NOMO-1 (cell line): ENCODE measurements at regions not wholly inside any gene's neighbourhood (a gene's known extent, or its start where the extent isn't known, plus 50 kb on each side); places are given as distances from the start of the nearest gene placed in this dataset.
"Not testable (repeated sequence)": the region's sequence is repeated elsewhere in the genome, so short reads cannot be mapped to it uniquely, and the experiment has no call there.

Experiments used
- DNase-seq, 2 experiments: peaks; one replicate each; lab custom pipeline; 2025; ENCODE audit not compliant: unreplicated experiment in 2 of 2; lab: John Stamatoyannopoulos, UW

DNA sequence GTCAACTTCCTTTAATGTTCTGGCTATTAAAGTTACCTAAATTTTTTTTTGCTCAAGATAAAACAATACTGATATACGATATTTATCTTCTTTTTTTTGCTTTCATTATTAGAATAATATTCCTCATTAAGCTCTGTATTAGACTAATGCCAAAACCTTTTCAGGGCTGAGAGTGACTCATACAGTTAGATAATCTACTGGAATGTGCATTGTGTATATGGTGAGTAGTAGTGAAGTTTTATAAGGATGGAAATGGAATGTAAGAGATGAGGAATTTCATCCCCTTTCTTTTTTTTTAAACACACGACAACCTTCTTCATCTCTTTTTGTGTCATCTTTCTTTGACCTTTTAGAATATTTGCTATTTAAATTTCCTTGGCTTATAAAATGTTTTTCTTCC, 268.6 kb downstream of the ISL1 start:
- no peak for DNase-seq

DNA sequence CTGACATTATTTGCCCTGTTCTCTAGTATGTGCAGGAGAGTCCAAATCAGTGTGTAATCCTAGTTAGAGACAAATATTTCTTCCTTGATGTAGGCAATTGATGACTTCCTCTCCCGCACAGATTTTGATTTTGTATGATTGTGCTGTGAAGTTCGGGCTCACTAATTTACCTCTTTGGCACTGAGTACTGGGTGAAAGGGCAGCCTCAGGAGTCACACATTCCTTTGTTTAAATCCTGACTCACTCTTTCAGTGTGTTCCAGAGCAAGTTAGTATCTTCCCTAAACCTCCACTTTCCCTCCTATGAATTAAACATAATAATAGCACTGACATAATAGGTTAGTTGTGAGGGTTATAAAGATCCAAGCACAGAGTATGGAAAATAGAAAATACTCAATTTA, 269.7 kb downstream of the ISL1 start:
- no peak for DNase-seq

DNA sequence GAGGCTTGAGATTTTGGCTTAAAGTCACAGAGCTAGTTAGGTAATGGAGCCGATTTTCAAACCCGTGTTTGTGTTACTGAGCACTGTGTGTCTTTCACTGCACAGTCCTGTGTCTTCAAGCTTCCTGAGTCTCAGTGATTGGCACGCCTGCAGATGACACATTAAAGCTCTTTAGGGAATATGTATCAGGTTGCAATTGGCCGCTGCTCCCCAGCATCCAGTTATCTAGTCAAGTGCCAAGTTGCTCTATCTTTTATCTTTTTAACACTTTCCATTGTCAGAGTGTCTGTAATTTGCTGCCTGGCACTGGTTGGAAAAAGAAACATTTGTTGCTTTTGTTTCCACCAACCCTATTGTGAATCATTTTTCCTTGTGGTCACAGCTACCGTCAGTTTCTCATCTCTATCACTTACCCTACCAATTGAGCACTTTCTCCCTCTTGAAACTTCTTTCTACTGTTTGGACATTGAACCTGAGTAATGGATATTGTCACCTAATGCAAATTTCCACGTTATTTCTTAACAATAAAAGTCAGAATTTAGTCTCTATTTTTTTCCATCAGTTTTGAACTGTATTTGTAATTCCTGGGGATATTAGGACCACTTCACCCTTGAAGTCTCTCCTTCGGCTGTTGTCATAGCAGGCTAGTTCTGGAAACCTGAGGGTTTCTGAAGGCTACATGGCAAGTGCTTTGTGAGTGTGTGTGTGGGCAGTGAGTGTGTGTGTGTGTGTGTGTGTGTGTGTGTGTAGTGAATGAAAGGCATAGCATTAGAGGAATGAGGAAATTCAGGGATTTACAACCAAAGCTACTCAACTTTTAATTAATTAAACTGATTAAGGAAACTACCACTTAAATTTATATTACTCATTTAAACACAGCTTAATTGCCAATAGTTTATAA, 274.3 kb downstream of the ISL1 start:
- DNase-seq = no peak

DNA sequence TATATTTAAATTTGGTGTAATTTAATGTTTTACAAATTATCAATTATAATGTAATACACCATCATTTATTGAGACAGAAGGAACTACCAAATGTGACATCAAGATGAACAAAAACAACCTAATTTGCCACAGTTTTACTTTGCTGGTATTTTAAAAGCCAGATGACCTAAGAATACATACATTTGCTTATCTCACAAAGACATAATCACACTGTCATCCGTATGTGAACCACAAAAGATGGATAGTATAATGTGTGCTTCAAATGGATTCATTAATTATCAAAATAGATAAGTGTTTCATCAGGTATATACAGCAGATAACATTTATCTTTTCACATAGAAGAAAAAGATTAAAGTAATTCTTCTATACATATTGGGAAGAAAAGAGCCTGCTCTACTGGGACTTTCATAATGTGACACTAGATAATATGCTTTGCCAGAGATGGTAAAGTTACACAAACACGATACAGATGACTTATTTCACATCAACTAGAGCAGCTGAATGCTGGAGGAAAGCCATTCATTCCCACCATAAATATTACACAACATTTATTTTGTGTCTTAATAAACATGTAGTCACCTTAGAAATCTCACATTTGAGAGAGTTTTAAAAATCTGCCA, 278.5 kb downstream of the ISL1 start:
- no peak for DNase-seq

DNA sequence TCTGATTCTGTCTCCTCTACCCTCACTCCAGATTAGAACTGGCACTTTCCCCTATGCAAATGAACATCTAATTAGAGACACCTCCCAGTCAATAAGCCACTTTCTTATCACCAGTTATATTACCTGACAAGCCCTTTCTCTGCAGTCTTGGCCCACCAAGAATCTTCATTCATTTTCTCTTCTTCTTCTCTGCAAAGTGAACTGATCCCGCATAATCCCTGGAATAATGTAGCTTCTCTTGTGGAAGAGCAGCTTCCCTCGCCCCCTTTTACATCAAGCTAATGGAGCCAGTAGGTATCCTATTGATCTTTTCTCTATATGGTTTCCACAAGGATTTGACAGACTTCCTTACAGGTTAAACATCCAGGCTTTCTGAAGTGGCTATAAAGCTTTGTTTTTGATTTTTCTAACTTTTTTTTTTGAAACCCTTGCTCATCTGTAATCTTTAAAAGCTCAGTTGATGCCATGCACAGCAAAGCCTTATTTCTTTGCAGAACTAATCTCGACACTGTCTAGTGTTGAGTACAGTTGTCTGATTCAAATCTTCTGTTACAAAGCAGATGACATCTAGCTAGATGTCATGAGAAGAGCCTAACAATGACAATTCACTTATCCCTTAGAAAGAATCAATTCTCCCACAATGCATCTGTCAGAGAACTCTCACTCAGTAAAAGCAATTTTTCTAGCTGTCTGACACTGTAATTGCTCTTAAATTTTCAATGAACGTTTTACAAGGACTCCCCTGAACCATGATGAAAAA, 281.4 kb downstream of the ISL1 start:
- no peak for DNase-seq

DNA sequence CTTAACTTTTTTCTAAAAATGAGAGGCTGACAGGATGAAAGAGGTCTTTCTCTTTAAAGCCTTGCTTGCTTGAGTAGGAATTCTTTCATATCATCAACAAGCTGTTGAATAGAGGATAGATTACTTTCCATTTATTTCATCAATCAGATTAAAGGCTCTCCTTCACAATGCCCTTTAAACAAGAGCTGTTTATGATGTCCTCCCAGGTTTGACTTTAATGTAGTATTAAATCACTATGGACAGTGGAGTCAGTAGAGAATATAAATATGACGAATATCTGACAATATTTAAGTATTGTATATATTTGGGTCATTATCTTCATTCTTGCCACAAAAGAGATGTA, 282.0 kb downstream of the ISL1 start:
- no peak for DNase-seq

DNA sequence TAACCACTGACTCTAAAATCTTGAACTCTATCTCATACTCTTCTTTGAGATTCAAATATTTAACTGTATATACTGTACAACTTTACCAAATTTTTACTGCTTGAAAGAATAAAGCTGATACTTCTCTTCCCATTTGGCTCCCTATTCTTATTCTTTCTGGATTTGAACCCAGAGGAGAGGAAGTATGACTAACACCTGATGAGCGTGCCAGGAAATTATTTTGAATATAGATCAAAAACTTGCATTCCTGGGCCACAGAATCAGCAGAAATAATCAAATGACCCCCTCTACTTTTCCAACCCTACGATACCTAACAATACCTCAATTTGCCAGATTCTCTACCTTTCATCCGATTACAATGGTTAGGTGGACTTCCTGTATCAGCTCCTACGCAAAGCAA, 285.8 kb downstream of the ISL1 start:
- DNase-seq = no peak

DNA sequence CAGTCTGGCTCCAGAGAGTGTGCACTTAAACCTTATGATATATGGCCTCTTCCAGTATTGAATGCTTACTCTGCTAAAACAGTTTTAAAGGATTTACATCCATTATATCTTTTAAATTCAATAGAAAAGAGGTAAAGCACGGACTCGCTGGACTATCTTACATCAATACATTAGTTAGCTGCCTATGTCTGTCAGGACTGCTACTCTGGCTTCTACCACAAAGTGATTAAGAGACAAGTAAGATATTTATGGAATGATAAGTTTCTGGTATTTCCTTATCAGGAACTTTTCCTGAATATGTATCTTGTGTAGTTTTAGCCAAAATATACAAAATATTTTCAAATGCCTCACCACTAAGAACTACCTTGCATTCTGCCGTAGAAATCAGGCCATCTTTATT, 295.1 kb downstream of the ISL1 start:
- no peak for DNase-seq

DNA sequence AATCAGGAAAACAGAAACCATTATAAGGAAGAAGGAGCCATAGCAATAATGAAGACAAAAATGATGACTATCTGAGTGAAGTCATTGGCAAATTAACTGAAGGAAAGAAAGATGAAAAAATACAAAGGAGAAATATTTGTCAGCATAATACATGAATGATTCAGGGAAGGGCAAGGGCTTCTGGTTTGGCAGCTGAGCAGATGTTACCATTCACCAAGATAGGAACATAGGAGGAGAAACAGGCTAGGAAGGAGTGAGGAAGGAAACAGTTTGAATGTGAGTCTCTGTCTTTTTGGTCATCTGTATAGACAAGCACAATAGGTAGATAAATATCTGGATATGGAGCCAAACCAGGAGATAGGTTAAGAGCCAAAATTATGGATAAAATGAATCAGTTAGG, 296.0 kb downstream of the ISL1 start:
- DNase-seq = no peak

DNA sequence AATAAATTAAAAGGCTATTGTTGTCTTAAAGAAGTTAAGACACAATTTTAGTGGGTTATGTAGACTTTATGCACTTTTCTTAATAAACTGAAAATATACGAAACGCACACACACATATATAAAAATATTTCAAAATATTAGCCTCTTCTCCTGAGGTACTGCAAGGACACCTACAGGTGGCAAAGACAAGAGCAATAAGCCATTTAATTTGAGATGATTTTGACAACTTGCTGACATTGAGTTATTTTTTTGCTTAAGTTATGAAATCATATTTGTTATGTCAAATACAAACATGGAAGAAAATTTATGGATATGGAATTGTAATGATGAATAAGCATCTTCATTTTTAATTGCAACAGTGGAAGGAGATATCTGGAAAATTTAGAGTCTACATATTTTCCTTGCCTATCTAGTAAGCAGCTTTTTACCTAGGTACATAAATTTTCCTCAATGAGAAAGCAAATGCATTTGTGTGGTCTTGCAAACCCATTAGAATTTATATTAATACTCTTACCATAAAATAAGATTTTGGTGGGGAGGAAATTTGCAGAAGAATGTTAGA, 301.6 kb downstream of the ISL1 start:
- no peak for DNase-seq

DNA sequence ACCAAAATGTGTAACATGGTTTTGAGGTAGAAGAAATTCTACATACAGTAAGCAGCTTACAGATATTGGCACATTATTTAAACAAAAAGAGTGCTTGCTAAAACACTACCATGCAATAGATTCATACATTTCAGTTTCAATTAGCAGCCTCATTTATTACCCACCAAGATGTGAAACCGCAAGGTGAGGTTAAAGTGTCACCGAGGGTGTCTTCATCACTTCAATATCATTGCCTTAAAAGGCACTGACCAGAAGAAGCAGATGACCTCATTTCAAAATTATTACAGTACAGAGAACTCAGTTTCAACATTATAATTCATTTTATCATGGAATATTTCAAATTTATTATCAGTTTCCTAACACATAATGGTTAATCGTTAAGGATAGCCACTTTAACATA, 302.2 kb downstream of the ISL1 start:
- no peak for DNase-seq

DNA sequence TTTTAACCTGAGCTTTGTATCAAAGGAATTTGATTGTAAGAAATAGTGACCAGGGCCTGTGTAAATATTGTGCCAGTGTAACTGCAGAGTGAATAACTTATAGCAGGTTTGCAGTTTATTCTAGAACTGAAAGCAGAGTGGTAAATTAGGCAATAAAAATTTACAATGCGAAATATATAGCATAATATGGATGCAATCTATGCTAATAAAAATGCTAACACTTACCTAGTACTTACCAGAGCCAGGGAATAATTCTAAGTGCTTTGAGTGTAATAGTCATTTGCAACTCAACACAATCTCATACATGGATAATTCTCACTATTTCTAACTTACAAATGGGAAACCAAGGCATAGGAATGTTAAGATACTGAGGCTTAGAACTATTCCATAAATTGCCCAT, 303.4 kb downstream of the ISL1 start:
- no peak for DNase-seq

DNA sequence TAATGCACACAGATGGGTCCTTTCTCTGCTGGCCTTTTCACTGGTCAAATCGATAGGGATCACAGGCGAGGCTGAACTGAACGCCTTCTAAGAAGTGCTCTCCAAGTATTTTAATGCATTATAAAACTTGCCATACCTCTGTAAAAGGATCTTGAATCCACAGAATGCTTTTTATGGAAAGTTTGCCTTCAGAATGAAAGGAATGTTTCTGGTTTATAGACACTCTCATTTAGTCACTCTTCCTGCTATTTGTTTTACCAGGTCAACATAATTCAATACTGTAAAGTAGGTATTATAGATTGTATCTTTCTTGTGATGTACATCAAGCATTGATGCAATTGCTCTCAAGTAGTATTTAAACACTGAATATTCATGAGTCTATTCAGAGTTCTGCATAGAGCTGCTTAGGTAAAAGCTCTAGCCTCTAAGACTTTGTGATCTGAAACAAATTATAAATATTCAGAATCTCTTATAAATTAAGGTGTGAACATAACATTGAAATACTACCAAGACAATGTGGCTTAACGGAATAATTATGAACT, 308.4 kb downstream of the ISL1 start:
- DNase-seq = no peak

DNA sequence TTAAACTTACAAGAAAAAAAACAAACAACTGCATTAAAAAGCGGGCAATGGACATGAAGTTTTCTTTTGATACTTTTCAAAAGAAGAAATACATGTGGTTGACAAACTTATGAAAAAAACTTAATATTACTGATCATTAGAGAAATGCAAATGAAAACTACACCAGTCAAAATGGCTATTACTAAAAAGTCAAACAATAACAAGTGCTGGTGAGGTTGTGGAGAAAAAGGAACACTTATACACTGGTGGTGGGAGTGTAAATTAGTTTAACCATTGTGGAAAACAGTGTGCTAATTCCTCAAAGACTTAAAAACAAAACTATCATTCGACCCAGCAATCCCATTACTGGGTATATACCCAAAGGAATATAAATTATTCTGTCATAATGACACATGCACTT, 311.6 kb downstream of the ISL1 start:
- no peak for DNase-seq

DNA sequence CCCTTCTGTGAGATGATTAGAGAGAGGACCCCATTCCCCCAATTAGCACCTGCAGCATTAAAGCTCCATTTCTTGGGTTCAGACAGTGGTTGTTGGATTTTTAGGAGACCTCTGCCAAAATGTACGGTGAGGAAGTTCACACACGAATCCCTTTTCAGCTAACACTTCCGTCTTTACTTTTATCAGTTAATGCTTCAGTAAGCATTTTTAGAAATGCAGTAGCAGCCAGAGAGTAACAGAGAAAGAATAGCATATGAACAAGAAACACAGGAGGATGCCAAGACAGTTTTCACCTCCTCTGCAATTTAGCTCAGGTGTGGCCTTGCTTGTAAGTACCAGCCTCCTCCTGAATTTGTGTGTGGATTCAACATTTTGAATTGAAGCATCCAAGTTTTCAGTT, 312.9 kb downstream of the ISL1 start:
- DNase-seq = no peak

DNA sequence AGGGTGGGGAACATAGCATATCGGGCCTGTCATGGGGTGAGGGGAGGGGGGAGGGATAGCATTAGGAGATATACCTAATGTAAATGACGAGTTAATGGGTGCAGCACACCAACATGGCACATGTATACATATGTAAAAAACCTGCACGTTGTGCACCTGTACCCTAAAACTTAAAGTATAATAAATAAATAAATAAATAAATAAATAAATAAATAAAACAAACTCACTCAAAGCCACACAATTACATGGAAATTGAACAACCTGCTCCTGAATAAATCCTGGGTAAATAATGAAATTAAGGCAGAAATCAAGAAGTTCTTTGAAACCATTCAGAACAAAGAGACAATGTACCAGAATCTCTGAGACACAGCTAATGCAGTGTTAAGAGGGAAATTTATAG, 318.8 kb downstream of the ISL1 start:
- not testable (repeated sequence) for DNase-seq

DNA sequence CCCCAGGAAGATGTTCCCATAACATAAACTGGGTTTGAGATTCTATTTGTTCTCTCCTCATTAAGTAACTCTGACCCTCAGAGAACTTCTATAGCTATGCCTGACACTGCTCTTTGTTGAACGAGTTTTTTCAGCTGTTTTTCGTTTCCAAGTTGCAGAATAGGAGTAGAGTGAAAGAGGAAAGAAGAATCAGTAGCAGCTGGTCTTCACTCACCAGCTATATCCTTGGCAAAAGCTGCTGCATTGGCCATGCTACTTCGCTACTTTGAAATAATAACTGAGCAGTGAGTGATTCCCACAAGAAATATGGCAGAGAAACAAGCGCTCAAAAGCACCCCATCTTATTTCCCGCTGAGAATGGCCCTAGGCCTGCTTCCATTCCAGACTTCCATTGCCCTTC, 329.0 kb downstream of the ISL1 start:
- DNase-seq = no peak

DNA sequence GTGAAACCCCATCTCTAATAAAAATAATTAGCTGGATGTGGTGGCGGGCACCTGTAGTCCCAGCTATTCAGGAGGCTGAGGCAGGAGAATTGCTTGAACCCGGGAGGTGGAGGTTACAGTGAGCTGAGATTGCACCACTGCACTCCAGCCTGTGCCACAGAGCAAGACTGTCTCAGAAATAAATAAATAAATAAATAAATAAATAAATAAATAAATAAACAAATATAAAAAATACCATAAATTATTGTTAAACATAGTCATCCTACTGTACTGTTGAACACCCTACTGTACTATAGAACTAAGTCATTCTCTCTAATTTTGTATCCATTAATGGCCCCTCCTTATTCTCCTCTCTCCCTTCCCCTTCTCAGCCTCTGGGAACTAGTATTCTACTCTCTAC, 332.2 kb downstream of the ISL1 start:
- not testable (repeated sequence) for DNase-seq

DNA sequence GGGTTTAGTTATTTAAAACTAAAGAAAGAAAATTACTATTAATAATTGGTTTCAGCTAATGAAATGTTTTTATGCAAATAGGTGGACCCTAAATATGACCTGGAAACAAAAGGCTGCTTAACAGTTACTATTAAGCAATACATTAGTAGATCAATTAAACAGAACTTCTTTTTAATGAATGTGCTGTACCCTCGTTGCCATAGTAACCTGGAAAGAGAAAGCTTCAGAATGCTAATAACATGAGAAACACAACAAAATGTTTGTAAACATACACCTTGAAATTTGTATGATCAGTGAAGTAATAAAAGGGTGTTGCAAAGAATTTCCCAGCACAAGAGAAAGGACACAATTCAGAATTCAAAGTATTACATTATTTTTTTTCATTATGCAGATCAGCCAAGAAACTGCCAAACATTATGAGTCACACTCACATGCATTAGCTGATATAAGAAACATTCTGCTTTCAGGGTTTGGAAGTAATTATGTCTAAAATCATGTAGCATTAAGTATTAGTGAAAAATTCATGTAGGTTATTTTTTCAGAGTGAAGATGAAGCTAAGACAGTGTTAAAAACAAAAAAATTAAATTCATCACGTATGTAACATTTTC, 348.3 kb downstream of the ISL1 start:
- no peak for DNase-seq

DNA sequence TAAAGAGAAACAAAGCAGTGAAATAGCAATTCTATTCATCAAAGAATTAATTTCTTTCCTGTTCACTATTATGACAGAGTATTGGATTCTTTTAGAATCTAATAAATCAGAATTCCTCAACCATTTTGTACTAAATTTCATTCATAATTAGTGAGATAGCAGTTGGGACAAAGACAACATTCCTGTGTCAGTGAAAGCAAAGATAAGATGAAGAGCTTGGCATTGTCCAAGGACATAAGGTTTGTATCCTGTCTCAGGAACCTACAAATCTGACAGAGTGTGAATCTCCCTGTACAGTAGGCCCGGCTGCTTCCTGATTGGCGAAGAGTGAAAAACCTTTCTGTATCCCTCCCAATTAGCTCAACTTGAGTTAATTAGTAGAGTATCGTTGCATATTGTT, 349.1 kb downstream of the ISL1 start:
- DNase-seq = no peak

DNA sequence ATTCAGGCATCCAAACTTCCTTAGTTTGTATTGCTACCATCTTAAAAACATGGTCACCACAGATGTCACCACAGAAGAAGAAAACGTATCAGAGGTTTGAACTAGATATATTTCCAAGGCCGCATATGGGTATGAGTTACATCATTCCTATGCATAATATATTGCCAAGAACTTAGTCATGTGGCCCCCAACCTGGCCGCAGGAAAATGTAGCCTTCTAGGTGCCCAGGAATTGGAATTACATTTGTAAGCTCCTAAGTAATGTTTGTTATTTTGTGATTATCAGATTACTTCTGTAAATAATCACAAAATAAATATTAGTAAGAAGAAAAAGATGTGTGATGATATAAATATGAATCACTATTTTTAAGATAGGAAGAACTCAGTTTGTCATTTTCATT, 351.4 kb downstream of the ISL1 start:
- no peak for DNase-seq
